H9 (cell line): ENCODE measurements at regions not wholly inside any gene's neighbourhood (a gene's known extent, or its start where the extent isn't known, plus 50 kb on each side); places are given as distances from the start of the nearest gene placed in this dataset.

Experiments used
- DNase-seq: peaks from one replicate; pipeline ENCODE4 v3.0.0-alpha.2; 2017
- H2AFZ ChIP-seq: one replicate; pipeline ENCODE4 v1.6.1; 2013; ENCODE audit warnings: mild to moderate bottlenecking, low read length, control low read depth, moderate library complexity
- H2AK5ac ChIP-seq: 2 replicates; pipeline ENCODE4 v1.6.1; 2013; ENCODE audit warnings: low read length, control low read depth, mixed read lengths; ENCODE audit not compliant: insufficient read length
- H2BK120ac ChIP-seq: one replicate; pipeline ENCODE4 v1.6.1; 2013; ENCODE audit warnings: low read depth, mild to moderate bottlenecking, low read length, control low read depth, inconsistent platforms; ENCODE audit not compliant: poor library complexity, severe bottlenecking
- H2BK12ac ChIP-seq: 2 replicates; pipeline ENCODE4 v1.6.1; 2013; ENCODE audit warnings: low read length, control low read depth, mixed read lengths, low read depth; ENCODE audit not compliant: insufficient read length
- H2BK15ac ChIP-seq: 2 replicates; pipeline ENCODE4 v1.6.1; 2013; ENCODE audit warnings: low read depth, low read length, control low read depth
- H2BK20ac ChIP-seq: one replicate; pipeline ENCODE4 v1.6.1; 2013; ENCODE audit warnings: low read depth, mild to moderate bottlenecking, low read length, control low read depth, inconsistent platforms; ENCODE audit not compliant: poor library complexity, severe bottlenecking
- H2BK5ac ChIP-seq: 2 replicates; pipeline ENCODE4 v1.6.1; 2013; ENCODE audit warnings: low read length, control low read depth, mixed read lengths; ENCODE audit not compliant: insufficient read length
- H3K14ac ChIP-seq: 2 replicates; pipeline ENCODE4 v1.6.1; 2013; ENCODE audit warnings: low read length, control low read depth; ENCODE audit not compliant: insufficient read depth
- H3K18ac ChIP-seq: 2 replicates; pipeline ENCODE4 v1.6.1; 2013; ENCODE audit warnings: low read depth, mild to moderate bottlenecking, mixed read lengths, low read length, control low read depth; ENCODE audit not compliant: insufficient read length
- H3K23ac ChIP-seq: 2 replicates; pipeline ENCODE4 v1.6.1; 2013; ENCODE audit warnings: low read length, control low read depth, mixed read lengths, low read depth; ENCODE audit not compliant: insufficient read length
- H3K23me2 ChIP-seq: 2 replicates; pipeline ENCODE4 v1.6.1; 2013; ENCODE audit warnings: low read depth, mild to moderate bottlenecking, mixed read lengths, low read length, control low read depth; ENCODE audit not compliant: insufficient read length, poor library complexity, severe bottlenecking
- H3K27ac ChIP-seq: 2 replicates; pipeline ENCODE4 v1.5.1; 2013; ENCODE audit warnings: low read length, control low read depth, mixed read lengths, low read depth; ENCODE audit not compliant: insufficient read length
- H3K27me3 ChIP-seq: 2 replicates; pipeline ENCODE4 v1.6.1; 2013; ENCODE audit warnings: low read length, control low read depth, inconsistent platforms; ENCODE audit not compliant: insufficient read depth
- H3K4ac ChIP-seq: 2 replicates; pipeline ENCODE4 v1.6.1; 2013; ENCODE audit warnings: low read depth, mild to moderate bottlenecking, control low read depth, inconsistent platforms, low read length, moderate library complexity
- H3K4me1 ChIP-seq: 2 replicates; pipeline ENCODE4 v1.6.1; 2013; ENCODE audit warnings: low read length, control low read depth, inconsistent platforms; ENCODE audit not compliant: insufficient read depth
- H3K4me2 ChIP-seq: 2 replicates; pipeline ENCODE4 v1.6.1; 2013; ENCODE audit warnings: low read length, control low read depth, mixed read lengths; ENCODE audit not compliant: insufficient read length, insufficient read depth
- H3K56ac ChIP-seq: 2 replicates; pipeline ENCODE4 v1.6.1; 2013; ENCODE audit warnings: low read depth, mild to moderate bottlenecking, mixed read lengths, low read length, control low read depth; ENCODE audit not compliant: insufficient read length
- H3K79me1 ChIP-seq: 2 replicates; pipeline ENCODE4 v1.6.1; 2013; ENCODE audit warnings: low read depth, mild to moderate bottlenecking, moderate library complexity, low read length, control low read depth, inconsistent platforms; ENCODE audit not compliant: insufficient read depth, poor library complexity, severe bottlenecking
- H3K79me2 ChIP-seq: 2 replicates; pipeline ENCODE4 v1.6.1; 2013; ENCODE audit warnings: low read length, control low read depth, inconsistent platforms; ENCODE audit not compliant: insufficient read depth
- H3K9ac ChIP-seq: 2 replicates; pipeline ENCODE4 v1.6.1; 2013; ENCODE audit warnings: low read length, control low read depth, mixed read lengths; ENCODE audit not compliant: insufficient read length; ENCODE audit errors: extremely low read depth
- H3K9me3 ChIP-seq: one replicate; pipeline ENCODE4 v1.6.1; 2013; ENCODE audit warnings: low read depth, low read length, inconsistent platforms; ENCODE audit not compliant: control insufficient read depth
- H3T11ph ChIP-seq: one replicate; pipeline ENCODE4 v1.6.1; 2013; ENCODE audit warnings: mild to moderate bottlenecking, low read length, control low read depth, inconsistent platforms
- H4K20me1 ChIP-seq: one replicate; pipeline ENCODE4 v1.6.1; 2013; ENCODE audit not compliant: control insufficient read depth, insufficient read length, insufficient read depth
- H4K5ac ChIP-seq: 2 replicates; pipeline ENCODE4 v1.6.1; 2013; ENCODE audit warnings: low read depth, mild to moderate bottlenecking, mixed read lengths, low read length, control low read depth; ENCODE audit not compliant: insufficient read length
- H4K8ac ChIP-seq: replicated peaks from 2 replicates; pipeline ENCODE4 v1.6.1; 2013; ENCODE audit warnings: low read length, control low read depth, mixed read lengths, low read depth; ENCODE audit not compliant: insufficient read length
- H4K91ac ChIP-seq: 2 replicates; pipeline ENCODE4 v1.6.1; 2013; ENCODE audit warnings: low read depth, mild to moderate bottlenecking, moderate library complexity, mixed read lengths, low read length, control low read depth; ENCODE audit not compliant: insufficient read length
- H3K27ac Mint-ChIP-seq, 3 experiments: 2 replicates in 2 of 3; 3 replicates in 1 of 3; pipeline ENCODE4 v1.8.0; 2020 to 2021; ENCODE audit warnings: mixed read lengths in 3 of 3, mild to moderate bottlenecking in 1 of 3, moderate library complexity in 1 of 3
- H3K27me3 Mint-ChIP-seq: 2 replicates; pipeline ENCODE4 v1.8.0; 2021; ENCODE audit warnings: low read depth, mild to moderate bottlenecking, moderate library complexity, mixed read lengths
- H3K36me3 Mint-ChIP-seq, 3 experiments: 2 replicates in 2 of 3; 3 replicates in 1 of 3; pipeline ENCODE4 v1.8.0; 2020 to 2021; ENCODE audit warnings: low read depth in 3 of 3, mixed read lengths in 3 of 3; ENCODE audit not compliant: insufficient read depth in 1 of 3
- H3K4me1 Mint-ChIP-seq, 2 experiments: 2 replicates each; pipeline ENCODE4 v1.8.0; 2020; ENCODE audit warnings: mixed read lengths in 2 of 2
- H3K4me3 Mint-ChIP-seq, 2 experiments: 2 replicates in 1 of 2; 3 replicates in 1 of 2; pipeline ENCODE4 v1.8.0; 2020 to 2021; ENCODE audit warnings: mild to moderate bottlenecking in 2 of 2, mixed read lengths in 2 of 2, moderate library complexity in 1 of 2
- H3K9me3 Mint-ChIP-seq, 2 experiments: 2 replicates in 1 of 2; 3 replicates in 1 of 2; pipeline ENCODE4 v1.8.0; 2020; ENCODE audit warnings: mild to moderate bottlenecking in 2 of 2, mixed read lengths in 2 of 2, moderate library complexity in 1 of 2
- CTCF ChIP-seq: fragments of 200-600 bp; sonication (generic); conservative IDR thresholded peaks from 3 replicates; pipeline ENCODE4 v1.8.0; 2021; ENCODE audit warnings: antibody characterized with exemption, mild to moderate bottlenecking
- WGBS: extraction: QIAGEN DNeasy Blood & Tissue Kit; methylation state at CpG from one replicate; pipeline ENCODE4 v1.1.7; 2013; ENCODE audit warnings: missing lambda C conversion rate, low lambda C conversion rate, mixed read lengths; ENCODE audit not compliant: insufficient read length; ENCODE audit errors: extremely low coverage; 5-methylcytosine and 5-hydroxymethylcytosine counted together

DNA sequence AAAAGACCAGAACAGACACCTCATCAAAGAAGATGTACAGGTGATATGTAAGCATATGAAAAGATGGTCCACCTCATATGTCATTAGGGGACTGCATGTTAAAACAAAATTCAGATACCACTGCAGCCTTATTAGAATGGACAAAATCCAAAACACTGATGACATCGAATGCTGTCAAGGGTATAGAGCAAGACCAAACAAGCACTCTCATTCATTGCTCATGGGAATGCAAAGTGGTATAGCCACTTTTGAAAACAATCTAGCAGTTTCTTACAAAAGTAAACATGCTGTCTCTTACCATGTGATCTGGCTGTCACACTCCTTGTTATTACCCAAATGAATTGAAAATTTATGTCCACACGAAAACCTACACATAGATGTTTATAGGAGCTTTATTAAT, 426.6 kb upstream of the ESRRG start:
- Mint-ChIP-seq H3K9me3 (peaks cover 3 to 9% of the 10 kb centered on the region in 2 experiments; a peak in 3 of 5 replicates), H3K36me3 (no peaks in the 10 kb centered on the region), H3K27me3 (peaks cover 3% of the 10 kb centered on the region), H3K27ac (no peak overlapping the region), H3K4me1 (peaks cover 0 to 4% of the 10 kb centered on the region in 2 experiments; a peak in 1 of 4 replicates), H3K4me3 (no peak overlapping the region)
- no peak overlapping the region for H3K14ac ChIP-seq
- no peaks in the 10 kb centered on the region for H3K9me3 ChIP-seq
- H3K18ac ChIP-seq: no peak overlapping the region
- no peak overlapping the region for H4K5ac ChIP-seq
- H2AK5ac ChIP-seq: no peak overlapping the region
- H3K4me2 ChIP-seq: no peak overlapping the region
- no peak overlapping the region for H2AFZ ChIP-seq
- H3K23me2 ChIP-seq: no peaks in the 10 kb centered on the region
- no peak for DNase-seq
- H3K9ac ChIP-seq: no peak overlapping the region
- no CpG with 5 or more reads among the region's 2 CpGs for WGBS
- no peak overlapping the region for H4K8ac ChIP-seq
- no peaks in the 10 kb centered on the region for H3K79me1 ChIP-seq
- H2BK20ac ChIP-seq: no peak overlapping the region
- no peak overlapping the region for H3T11ph ChIP-seq
- no peaks in the 10 kb centered on the region for H4K20me1 ChIP-seq
- no peak overlapping the region for H2BK12ac ChIP-seq
- H3K27me3 ChIP-seq: no peaks in the 10 kb centered on the region
- no peak overlapping the region for H3K56ac ChIP-seq
- H2BK120ac ChIP-seq: no peak overlapping the region
- no peak overlapping the region for H2BK15ac ChIP-seq
- no peak overlapping the region for H3K27ac ChIP-seq
- no peak overlapping the region for H2BK5ac ChIP-seq
- H3K23ac ChIP-seq: no peak overlapping the region
- TF ChIP-seq CTCF: no peak
- H3K79me2 ChIP-seq: no peaks in the 10 kb centered on the region
- H3K4ac ChIP-seq: no peak overlapping the region
- H4K91ac ChIP-seq: no peak overlapping the region
- no peaks in the 10 kb centered on the region for H3K4me1 ChIP-seq
